DND-41 (cell line): ENCODE measurements at regions not wholly inside any gene's neighbourhood (a gene's known extent, or its start where the extent isn't known, plus 50 kb on each side); places are given as distances from the start of the nearest gene placed in this dataset.

ENCODE experiments used
- ATAC-seq: fragments of 200-7000 bp; cut with Tn5 transposase; 3 replicates; pipeline ENCODE4 v1.9.1; 2021; ENCODE audit warnings: low read depth; ENCODE audit not compliant: insufficient read depth
- DNase-seq: peaks from one replicate; pipeline ENCODE4 v3.0.0-alpha.2; 2020
- H2AFZ ChIP-seq: 2 replicates; pipeline ENCODE4 v1.6.0; 2012; ENCODE audit warnings: low read depth, low read length
- H3K27ac ChIP-seq: 2 replicates; pipeline ENCODE4 v1.5.1; 2012; ENCODE audit warnings: low read length, inconsistent platforms
- H3K27me3 ChIP-seq: fragments of 200-600 bp; sonication (generic); 2 replicates; pipeline ENCODE4 v1.6.0; 2012; ENCODE audit warnings: low read length, mild to moderate bottlenecking, inconsistent platforms; ENCODE audit not compliant: insufficient read depth, poor library complexity
- H3K36me3 ChIP-seq: 2 replicates; pipeline ENCODE4 v1.5.1; 2012; ENCODE audit warnings: low read length, inconsistent platforms; ENCODE audit not compliant: insufficient read depth
- H3K4me1 ChIP-seq: 2 replicates; pipeline ENCODE4 v1.5.1; 2012; ENCODE audit warnings: mild to moderate bottlenecking, low read length; ENCODE audit not compliant: insufficient read depth
- H3K4me2 ChIP-seq: 2 replicates; pipeline ENCODE4 v1.6.0; 2012; ENCODE audit warnings: mild to moderate bottlenecking, moderate library complexity, low read length, inconsistent platforms; ENCODE audit not compliant: insufficient read depth
- H3K4me3 ChIP-seq, 2 experiments: fragments of 200-600 bp in 1 of 2; shearing (Covaris generic) in 1 of 2; 2 replicates each; pipeline ENCODE4 v1.5.1; 2012 to 2016; ENCODE audit warnings: inconsistent platforms in 2 of 2, low read length in 2 of 2, mild to moderate bottlenecking in 2 of 2, low read depth in 1 of 2, moderate library complexity in 1 of 2
- H3K79me2 ChIP-seq: 2 replicates; pipeline ENCODE4 v1.6.0; 2012; ENCODE audit warnings: low read length, inconsistent platforms; ENCODE audit not compliant: insufficient read depth
- H3K9ac ChIP-seq: 2 replicates; pipeline ENCODE4 v1.6.0; 2012; ENCODE audit warnings: low read depth, mild to moderate bottlenecking, inconsistent platforms, low read length, moderate library complexity
- H3K9me3 ChIP-seq: 2 replicates; pipeline ENCODE4 v1.5.1; 2012; ENCODE audit warnings: low read length, moderate library complexity, mild to moderate bottlenecking, inconsistent platforms; ENCODE audit not compliant: insufficient read depth, severe bottlenecking
- H4K20me1 ChIP-seq: 2 replicates; pipeline ENCODE4 v1.6.0; 2012; ENCODE audit warnings: low read length; ENCODE audit not compliant: insufficient read depth
- EZH2 ChIP-seq: IDR thresholded peaks from 3 replicates; pipeline ENCODE4 v1.6.1; 2012; ENCODE audit warnings: borderline replicate concordance, low read depth, mild to moderate bottlenecking, moderate library complexity, low read length, inconsistent platforms; ENCODE audit not compliant: severe bottlenecking
- TF ChIP-seq, protein P1 (sequence below): IDR thresholded peaks from 2 replicates; pipeline ENCODE4 v1.5.1; 2012; ENCODE audit warnings: borderline replicate concordance, low read length, moderate library complexity, mild to moderate bottlenecking; ENCODE audit not compliant: poor library complexity, severe bottlenecking; ENCODE audit errors: extremely low read depth

DNA sequence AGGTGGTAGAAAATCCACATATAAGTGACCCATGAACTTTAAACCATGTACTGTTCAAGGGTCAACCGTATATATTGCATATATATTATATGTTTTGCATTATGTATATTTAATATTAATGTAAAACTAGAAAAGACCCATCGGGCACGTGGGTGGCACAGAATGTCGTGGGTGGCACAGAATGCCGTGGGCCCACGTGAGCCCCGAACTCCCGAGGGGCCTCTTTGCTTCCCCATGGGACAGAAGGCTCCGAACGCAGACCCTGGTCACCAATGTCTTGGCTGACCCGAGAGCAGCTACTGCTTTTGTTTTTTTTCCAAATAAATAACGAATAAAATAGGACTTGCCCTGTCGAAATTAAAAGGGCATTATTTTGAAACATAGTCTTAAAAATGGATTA lies 415.4 kb downstream of the BRD1 start:
- Histone ChIP-seq H2AFZ (no peak overlapping the region), H3K79me2 (no peaks in the 10 kb centered on the region), H3K4me2 (no peak overlapping the region), H3K9ac (no peak overlapping the region), H3K27me3 (no peaks in the 10 kb centered on the region), H3K9me3 (no peaks in the 10 kb centered on the region), H3K36me3 (no peaks in the 10 kb centered on the region), H3K4me1 (no peaks in the 10 kb centered on the region), H3K27ac (no peak overlapping the region), H4K20me1 (no peaks in the 10 kb centered on the region; the same call in 1 of the 2 replicates), H3K4me3 (no peak overlapping the region)
- TF ChIP-seq, protein P1, sequence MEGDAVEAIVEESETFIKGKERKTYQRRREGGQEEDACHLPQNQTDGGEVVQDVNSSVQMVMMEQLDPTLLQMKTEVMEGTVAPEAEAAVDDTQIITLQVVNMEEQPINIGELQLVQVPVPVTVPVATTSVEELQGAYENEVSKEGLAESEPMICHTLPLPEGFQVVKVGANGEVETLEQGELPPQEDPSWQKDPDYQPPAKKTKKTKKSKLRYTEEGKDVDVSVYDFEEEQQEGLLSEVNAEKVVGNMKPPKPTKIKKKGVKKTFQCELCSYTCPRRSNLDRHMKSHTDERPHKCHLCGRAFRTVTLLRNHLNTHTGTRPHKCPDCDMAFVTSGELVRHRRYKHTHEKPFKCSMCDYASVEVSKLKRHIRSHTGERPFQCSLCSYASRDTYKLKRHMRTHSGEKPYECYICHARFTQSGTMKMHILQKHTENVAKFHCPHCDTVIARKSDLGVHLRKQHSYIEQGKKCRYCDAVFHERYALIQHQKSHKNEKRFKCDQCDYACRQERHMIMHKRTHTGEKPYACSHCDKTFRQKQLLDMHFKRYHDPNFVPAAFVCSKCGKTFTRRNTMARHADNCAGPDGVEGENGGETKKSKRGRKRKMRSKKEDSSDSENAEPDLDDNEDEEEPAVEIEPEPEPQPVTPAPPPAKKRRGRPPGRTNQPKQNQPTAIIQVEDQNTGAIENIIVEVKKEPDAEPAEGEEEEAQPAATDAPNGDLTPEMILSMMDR = no peak
- no peak for TF ChIP-seq EZH2
- DNase-seq (no peak), ATAC-seq (no peak)

DNA sequence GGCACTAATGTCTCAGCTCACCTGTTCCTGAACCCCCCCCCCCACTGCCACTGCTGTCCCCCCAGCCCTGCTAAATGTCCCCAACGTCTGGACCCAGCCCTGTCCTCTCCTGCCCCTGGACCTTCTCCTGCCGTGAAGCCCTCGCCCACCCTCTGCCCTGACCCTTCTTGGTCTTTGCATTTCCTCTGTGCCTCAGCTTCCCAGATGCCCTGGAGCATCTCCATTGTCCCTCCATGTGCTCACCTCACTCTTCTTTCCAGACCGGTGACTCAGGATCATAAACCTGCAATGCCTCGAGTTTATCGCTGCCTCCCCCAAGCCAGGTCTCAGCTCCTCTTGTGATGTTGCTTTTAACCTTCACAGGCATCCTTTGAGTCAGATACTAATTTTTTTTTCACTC lies 416.4 kb downstream of the BRD1 start:
- H3K9ac ChIP-seq = no peak overlapping the region
- no peak overlapping the region for H2AFZ ChIP-seq
- no peak for ATAC-seq
- H3K27me3 ChIP-seq = no peaks in the 10 kb centered on the region
- H3K4me2 ChIP-seq = no peak overlapping the region
- no peaks in the 10 kb centered on the region; the same call in 1 of the 2 replicates for H4K20me1 ChIP-seq
- no peak for DNase-seq
- TF ChIP-seq, protein P1 = no peak
- TF ChIP-seq EZH2 = no peak
- no peaks in the 10 kb centered on the region for H3K79me2 ChIP-seq
- no peak overlapping the region for H3K4me3 ChIP-seq
- H3K27ac ChIP-seq = no peak overlapping the region
- no peaks in the 10 kb centered on the region for H3K4me1 ChIP-seq
- no peaks in the 10 kb centered on the region for H3K36me3 ChIP-seq
- no peaks in the 10 kb centered on the region for H3K9me3 ChIP-seq

DNA sequence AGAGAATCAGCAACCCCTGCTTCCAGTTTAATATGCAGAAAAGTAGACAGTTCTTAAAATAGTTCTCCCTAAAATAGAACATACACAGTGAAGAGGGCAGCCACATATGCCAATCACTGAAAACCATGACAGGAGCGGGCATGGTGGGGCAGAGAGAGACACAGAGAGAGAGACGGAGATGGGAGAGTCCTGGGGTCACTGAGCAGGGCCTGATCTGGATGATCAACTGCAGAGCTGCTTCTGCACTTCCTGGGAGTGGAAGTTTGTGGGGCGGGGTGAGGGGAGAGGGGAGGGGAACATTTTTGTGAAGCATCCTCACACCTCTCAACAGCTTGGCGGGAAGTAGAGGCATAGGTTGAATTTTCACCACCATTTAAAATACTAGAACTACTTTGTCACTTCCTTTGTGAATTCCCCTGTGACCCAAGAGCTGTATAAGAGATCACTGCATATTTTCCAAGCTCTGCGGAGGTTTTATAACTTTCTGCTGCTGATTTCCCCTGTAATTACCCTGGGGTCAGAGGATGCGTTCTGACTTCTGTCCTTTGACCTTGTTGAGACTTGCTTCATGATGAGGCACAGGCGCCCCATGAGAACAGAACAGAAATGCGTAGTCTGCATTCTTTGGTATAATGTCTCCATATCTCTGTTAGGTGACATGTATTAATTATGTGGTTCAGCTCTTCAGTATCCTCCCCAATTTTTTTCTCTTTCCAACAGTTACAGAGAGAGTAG lies 419.4 kb downstream of the BRD1 start:
- Histone ChIP-seq H4K20me1 (no peaks in the 10 kb centered on the region), H3K36me3 (no peaks in the 10 kb centered on the region), H3K27me3 (no peaks in the 10 kb centered on the region), H3K4me2 (no peak overlapping the region), H3K4me1 (no peaks in the 10 kb centered on the region), H3K9me3 (no peaks in the 10 kb centered on the region), H3K4me3 (no peak overlapping the region), H2AFZ (no peak overlapping the region), H3K27ac (no peak overlapping the region), H3K79me2 (no peaks in the 10 kb centered on the region), H3K9ac (no peak overlapping the region)
- TF ChIP-seq, protein P1 = no peak
- TF ChIP-seq EZH2 = no peak
- DNase-seq = no peak
- no peak for ATAC-seq
